ENCODE measurements at regions not wholly inside any gene's neighbourhood (a gene's known extent, or its start where the extent isn't known, plus 50 kb on each side); places are given as distances from the start of the nearest gene placed in this dataset.

DNA sequence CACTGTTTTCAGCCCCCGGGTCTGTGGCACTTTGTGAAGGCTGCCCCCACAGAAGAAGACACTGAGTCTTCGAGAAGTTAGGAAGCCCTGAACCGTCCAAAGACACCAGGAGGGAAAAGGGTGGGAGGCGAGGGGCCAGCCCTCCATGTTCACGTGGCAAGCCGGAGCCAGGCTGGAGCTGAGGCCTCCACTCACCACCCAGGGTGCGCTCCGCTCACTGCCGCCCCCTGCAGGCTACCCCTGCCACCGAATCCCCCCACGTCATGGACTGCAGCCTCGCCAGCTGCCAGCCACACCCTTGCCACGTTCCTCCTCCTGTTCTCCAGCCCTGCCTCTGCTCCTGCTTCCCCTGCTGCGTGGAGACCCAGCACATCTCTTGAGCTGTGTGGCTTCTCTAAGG is 59.0 kb upstream of the EN2 start:
- Histone ChIP-seq H3K27me3 (ENCODE audit: control insufficient read depth, insufficient read depth, low read length, poor library complexity, severe bottlenecking) (peaks cover 3% of the 10 kb centered on the region), H3K4me3 (ENCODE audit: insufficient read depth, low read depth, low read length) (no peak overlapping the region), H3K36me3 (ENCODE audit: control insufficient read depth, insufficient read depth, low read length) (no peaks in the 10 kb centered on the region), H3K4me1 (ENCODE audit: control insufficient read depth, insufficient read depth, low read length) (no peaks in the 10 kb centered on the region), H3K9me3 (ENCODE audit: control insufficient read depth, low read length) (no peaks in the 10 kb centered on the region), H3K27ac (ENCODE audit: insufficient read depth, low read depth, low read length, poor library complexity, severe bottlenecking) (no peak overlapping the region)
- 80 to 83% methylated on average over 14 of the region's 14 CpGs for WGBS, 2 experiments

- Histone ChIP-seq H3K9me3 (ENCODE audit: control insufficient read depth, low read length) (no peaks in the 10 kb centered on the region), H3K27me3 (ENCODE audit: control insufficient read depth, insufficient read depth, low read length, poor library complexity, severe bottlenecking) (peaks cover 3% of the 10 kb centered on the region), H3K36me3 (ENCODE audit: control insufficient read depth, insufficient read depth, low read length) (no peaks in the 10 kb centered on the region), H3K4me1 (ENCODE audit: control insufficient read depth, insufficient read depth, low read length) (no peaks in the 10 kb centered on the region), H3K27ac (ENCODE audit: insufficient read depth, low read depth, low read length, poor library complexity, severe bottlenecking) (no peak overlapping the region), H3K4me3 (ENCODE audit: insufficient read depth, low read depth, low read length) (no peak overlapping the region)
- WGBS, 2 experiments, result 90 to 91% methylated on average over 14 of the region's 14 CpGs
Observed at GRCh38 chr7:155399577-155399976, 58.4 kb upstream of the EN2 start.

DNA sequence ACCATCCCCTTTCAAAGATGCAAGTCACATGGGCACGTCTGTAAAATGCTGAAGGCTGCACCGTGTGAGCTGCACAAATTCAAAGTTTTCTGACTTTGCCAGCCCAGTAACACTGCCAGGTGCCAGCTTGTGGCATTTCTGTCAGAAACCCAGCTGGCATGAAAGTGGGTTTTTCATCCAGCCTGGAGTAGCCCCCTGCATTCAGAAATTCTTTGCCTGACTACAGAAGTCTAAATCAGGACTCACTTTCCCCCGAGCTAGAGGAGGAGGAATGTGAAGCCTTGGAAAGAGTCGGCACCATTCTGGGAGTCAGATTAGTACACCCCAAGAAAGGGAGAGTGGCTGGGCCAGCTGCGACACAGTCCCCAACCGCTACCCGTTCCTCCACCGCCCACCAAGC is 56.7 kb upstream of the EN2 start:
- Histone ChIP-seq H3K27me3 (ENCODE audit: control insufficient read depth, insufficient read depth, low read length, poor library complexity, severe bottlenecking) (peaks cover 2% of the 10 kb centered on the region), H3K27ac (ENCODE audit: insufficient read depth, low read depth, low read length, poor library complexity, severe bottlenecking) (no peak overlapping the region), H3K36me3 (ENCODE audit: control insufficient read depth, insufficient read depth, low read length) (no peaks in the 10 kb centered on the region), H3K4me3 (ENCODE audit: insufficient read depth, low read depth, low read length) (no peak overlapping the region), H3K9me3 (ENCODE audit: control insufficient read depth, low read length) (no peaks in the 10 kb centered on the region), H3K4me1 (ENCODE audit: control insufficient read depth, insufficient read depth, low read length) (no peaks in the 10 kb centered on the region)
- 79 to 81% methylated on average over 8 of the region's 8 CpGs for WGBS, 2 experiments

- WGBS, 2 experiments, result 61 to 63% methylated on average over 6 of the region's 6 CpGs
- no peaks in the 10 kb centered on the region for H3K4me1 ChIP-seq (ENCODE audit: control insufficient read depth, insufficient read depth, low read length)
- H3K27me3 ChIP-seq (ENCODE audit: control insufficient read depth, insufficient read depth, low read length, poor library complexity, severe bottlenecking), result peaks cover 5% of the 10 kb centered on the region
- no peaks in the 10 kb centered on the region for H3K36me3 ChIP-seq (ENCODE audit: control insufficient read depth, insufficient read depth, low read length)
- H3K4me3 ChIP-seq (ENCODE audit: insufficient read depth, low read depth, low read length), result no peak overlapping the region
- H3K27ac ChIP-seq (ENCODE audit: insufficient read depth, low read depth, low read length, poor library complexity, severe bottlenecking), result no peak overlapping the region
- H3K9me3 ChIP-seq (ENCODE audit: control insufficient read depth, low read length), result no peaks in the 10 kb centered on the region
Observed at GRCh38 chr7:155401884-155402283, 56.0 kb upstream of the EN2 start.

GRCh38 chr7:155402941-155403340 is 55.0 kb upstream of the EN2 start:
- Histone ChIP-seq H3K9me3 (ENCODE audit: control insufficient read depth, low read length) (no peaks in the 10 kb centered on the region), H3K4me3 (ENCODE audit: insufficient read depth, low read depth, low read length) (no peak overlapping the region), H3K36me3 (ENCODE audit: control insufficient read depth, insufficient read depth, low read length) (no peaks in the 10 kb centered on the region), H3K4me1 (ENCODE audit: control insufficient read depth, insufficient read depth, low read length) (no peaks in the 10 kb centered on the region), H3K27me3 (ENCODE audit: control insufficient read depth, insufficient read depth, low read length, poor library complexity, severe bottlenecking) (peaks cover 5% of the 10 kb centered on the region), H3K27ac (ENCODE audit: insufficient read depth, low read depth, low read length, poor library complexity, severe bottlenecking) (no peak overlapping the region)
- 79 to 84% methylated on average over 6 of the region's 6 CpGs for WGBS, 2 experiments

DNA sequence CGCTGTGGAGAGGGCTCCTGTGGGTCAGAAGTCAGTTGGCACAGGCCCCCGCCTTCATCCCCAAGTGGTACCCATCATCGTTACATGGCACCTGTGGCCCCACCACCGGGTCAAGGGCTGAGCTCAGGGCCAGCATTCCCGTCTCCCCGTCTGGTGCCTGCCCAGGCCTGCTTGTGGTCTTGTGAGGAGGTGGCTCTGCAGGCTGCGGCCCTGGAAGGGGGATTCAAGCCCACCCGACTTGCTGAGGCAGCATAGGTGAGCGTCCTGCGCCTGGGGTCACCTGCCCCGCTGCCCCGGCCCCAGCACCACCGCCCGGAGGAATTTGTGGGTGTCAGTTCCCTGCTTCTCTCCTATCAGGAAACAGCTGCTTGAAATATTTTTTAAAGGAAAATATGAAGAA is 53.0 kb upstream of the EN2 start:
- H3K27me3 ChIP-seq (ENCODE audit: control insufficient read depth, insufficient read depth, low read length, poor library complexity, severe bottlenecking), result peaks cover 21% of the 10 kb centered on the region
- WGBS, 2 experiments, result 91 to 92% methylated on average over 14 of the region's 14 CpGs
- no peak overlapping the region for H3K4me3 ChIP-seq (ENCODE audit: insufficient read depth, low read depth, low read length)
- no peaks in the 10 kb centered on the region for H3K9me3 ChIP-seq (ENCODE audit: control insufficient read depth, low read length)
- H3K4me1 ChIP-seq (ENCODE audit: control insufficient read depth, insufficient read depth, low read length), result peaks cover 8% of the 10 kb centered on the region
- no peaks in the 10 kb centered on the region for H3K36me3 ChIP-seq (ENCODE audit: control insufficient read depth, insufficient read depth, low read length)
- no peak overlapping the region for H3K27ac ChIP-seq (ENCODE audit: insufficient read depth, low read depth, low read length, poor library complexity, severe bottlenecking)

- H3K27ac ChIP-seq (ENCODE audit: insufficient read depth, low read depth, low read length, poor library complexity, severe bottlenecking), result no peak overlapping the region
- 71% methylated on average over 31 of the region's 31 CpGs for WGBS, 2 experiments
- peaks cover 8% of the 10 kb centered on the region for H3K4me1 ChIP-seq (ENCODE audit: control insufficient read depth, insufficient read depth, low read length)
- H3K4me3 ChIP-seq (ENCODE audit: insufficient read depth, low read depth, low read length), result no peak overlapping the region
- H3K36me3 ChIP-seq (ENCODE audit: control insufficient read depth, insufficient read depth, low read length), result no peaks in the 10 kb centered on the region
- H3K9me3 ChIP-seq (ENCODE audit: control insufficient read depth, low read length), result no peaks in the 10 kb centered on the region
- H3K27me3 ChIP-seq (ENCODE audit: control insufficient read depth, insufficient read depth, low read length, poor library complexity, severe bottlenecking), result peaks cover 26% of the 10 kb centered on the region
Observed at GRCh38 chr7:155405399-155406318, 52.3 kb upstream of the EN2 start.

GRCh38 chr7:155407799-155408198 is 50.1 kb upstream of the EN2 start:
- Histone ChIP-seq H3K27ac (ENCODE audit: insufficient read depth, low read depth, low read length, poor library complexity, severe bottlenecking) (no peak overlapping the region), H3K9me3 (ENCODE audit: control insufficient read depth, low read length) (no peaks in the 10 kb centered on the region), H3K4me1 (ENCODE audit: control insufficient read depth, insufficient read depth, low read length) (peaks cover 8% of the 10 kb centered on the region), H3K36me3 (ENCODE audit: control insufficient read depth, insufficient read depth, low read length) (no peaks in the 10 kb centered on the region), H3K4me3 (ENCODE audit: insufficient read depth, low read depth, low read length) (no peak overlapping the region), H3K27me3 (ENCODE audit: control insufficient read depth, insufficient read depth, low read length, poor library complexity, severe bottlenecking) (peaks cover 43% of the 10 kb centered on the region)
- 85 to 100% methylated on average over 1 of the region's 2 CpGs for WGBS, 2 experiments
